Esophagus muscularis mucosa (tissue), 4 donors: ENCODE measurements at regions not wholly inside any gene's neighbourhood (a gene's known extent, or its start where the extent isn't known, plus 50 kb on each side); places are given as distances from the start of the nearest gene placed in this dataset.

Source experiments
- DNase-seq: peaks from one replicate; pipeline ENCODE4 v3.0.0-alpha.2; 2017; ENCODE audit errors: extremely low spot score
- H3K27ac ChIP-seq, 4 donors: fragments of 200-600 bp; sonication (generic); replicated peaks in 1 of 4; 1 replicate in 3 of 4; 2 replicates in 1 of 4; pipeline ENCODE4 v1.5.1; 2016 to 2019; ENCODE audit warnings: mild to moderate bottlenecking in 1 of 4
- H3K27me3 ChIP-seq, 4 donors: fragments of 200-600 bp; sonication (generic); one replicate each; pipeline versions ENCODE4 v1.5.1 to v1.6.0; 2016 to 2019
- H3K36me3 ChIP-seq, 4 donors: fragments of 200-600 bp; sonication (generic); one replicate each; pipeline ENCODE4 v1.5.1; 2016 to 2019
- H3K4me1 ChIP-seq, 4 donors: fragments of 200-600 bp; sonication (generic); one replicate each; pipeline ENCODE4 v1.5.1; 2016 to 2019
- H3K4me3 ChIP-seq, 4 donors: fragments of 200-600 bp; sonication (generic); 1 replicate in 2 of 4; 2 replicates in 2 of 4; pipeline ENCODE4 v1.5.1; 2016 to 2019; ENCODE audit warnings: mild to moderate bottlenecking in 4 of 4, moderate library complexity in 1 of 4
- H3K9me3 ChIP-seq, 4 donors: fragments of 200-600 bp; sonication (generic); 1 replicate in 3 of 4; 2 replicates in 1 of 4; pipeline ENCODE4 v1.5.1; 2016 to 2019
- EP300 ChIP-seq: sonication (generic); formaldehyde crosslinking; IDR thresholded peaks from one replicate; pipeline ENCODE4 v1.6.1; 2017; ENCODE audit warnings: antibody characterized with exemption
- POLR2A ChIP-seq: fragments of 450-650 bp; IDR thresholded peaks from one replicate; pipeline ENCODE4 v1.6.1; 2017; ENCODE audit warnings: antibody characterized with exemption, moderate library complexity, mild to moderate bottlenecking, low read depth
- POLR2AphosphoS5 ChIP-seq, 2 donors: sonication (generic); formaldehyde crosslinking; IDR thresholded peaks; one replicate each; pipeline ENCODE4 v1.6.1; 2017; ENCODE audit warnings: antibody characterized with exemption in 2 of 2
- WGBS: methylation state at CpG from one replicate; pipeline ENCODE4 v1.1.5; 2018; 5-methylcytosine and 5-hydroxymethylcytosine counted together
- intact Hi-C: fragments of 100-400 bp; cut with DNase I; formaldehyde crosslinking; loops from one replicate; pipeline ENCODE4 v1.15.1; 2023
- TF ChIP-seq, protein P1 (sequence below), 3 experiments: fragments of 200-600 bp in 2 of 3; fragments of 450-650 bp in 1 of 3; sonication (generic) in 2 of 3; IDR thresholded peaks; one replicate each; pipeline ENCODE4 v1.5.1; 2017 to 2019; ENCODE audit warnings: antibody characterized with exemption in 3 of 3, mild to moderate bottlenecking in 2 of 3, moderate library complexity in 1 of 3

DNA sequence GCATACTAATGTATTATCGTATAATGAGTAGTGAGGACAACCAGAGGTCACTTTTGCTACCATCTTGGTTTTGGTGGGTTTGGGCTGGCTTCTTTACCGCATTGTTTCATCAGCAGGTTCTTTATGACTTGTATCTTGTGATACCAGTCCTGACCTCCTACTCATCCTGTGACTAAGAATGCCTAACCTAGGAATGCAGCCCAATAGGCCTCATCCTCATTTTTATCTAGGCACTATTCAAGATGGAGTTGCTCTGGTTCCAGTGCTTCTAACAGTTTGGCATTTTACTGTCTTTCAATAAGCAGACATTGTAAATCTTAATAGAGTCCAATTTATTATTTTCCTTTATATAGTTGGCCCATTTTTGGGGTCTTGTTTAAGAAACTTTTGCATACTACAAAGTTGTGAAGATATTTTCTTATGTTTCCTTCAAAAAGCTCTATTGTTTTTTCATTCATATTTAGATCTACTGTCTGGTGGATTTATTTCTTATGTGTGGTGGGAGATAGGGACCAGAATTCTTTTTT lies 60.8 kb upstream of the RNU6-1 start:
- TF ChIP-seq POLR2AphosphoS5 (IDR thresholded peaks at IDR 0.05) (no peak), POLR2A (no peak), EP300 (no peak)
- TF ChIP-seq, protein P1, sequence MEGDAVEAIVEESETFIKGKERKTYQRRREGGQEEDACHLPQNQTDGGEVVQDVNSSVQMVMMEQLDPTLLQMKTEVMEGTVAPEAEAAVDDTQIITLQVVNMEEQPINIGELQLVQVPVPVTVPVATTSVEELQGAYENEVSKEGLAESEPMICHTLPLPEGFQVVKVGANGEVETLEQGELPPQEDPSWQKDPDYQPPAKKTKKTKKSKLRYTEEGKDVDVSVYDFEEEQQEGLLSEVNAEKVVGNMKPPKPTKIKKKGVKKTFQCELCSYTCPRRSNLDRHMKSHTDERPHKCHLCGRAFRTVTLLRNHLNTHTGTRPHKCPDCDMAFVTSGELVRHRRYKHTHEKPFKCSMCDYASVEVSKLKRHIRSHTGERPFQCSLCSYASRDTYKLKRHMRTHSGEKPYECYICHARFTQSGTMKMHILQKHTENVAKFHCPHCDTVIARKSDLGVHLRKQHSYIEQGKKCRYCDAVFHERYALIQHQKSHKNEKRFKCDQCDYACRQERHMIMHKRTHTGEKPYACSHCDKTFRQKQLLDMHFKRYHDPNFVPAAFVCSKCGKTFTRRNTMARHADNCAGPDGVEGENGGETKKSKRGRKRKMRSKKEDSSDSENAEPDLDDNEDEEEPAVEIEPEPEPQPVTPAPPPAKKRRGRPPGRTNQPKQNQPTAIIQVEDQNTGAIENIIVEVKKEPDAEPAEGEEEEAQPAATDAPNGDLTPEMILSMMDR (IDR thresholded peaks at IDR 0.05) = no peak
- peaks cover 0 to 6% (median 3%) of the 10 kb centered on the region in 4 donors for H3K4me1 ChIP-seq
- intact Hi-C loops = no loop called here
- no peaks in the 10 kb centered on the region for H3K36me3 ChIP-seq
- WGBS = 100% methylated on average over 2 of the region's 2 CpGs
- H3K27me3 ChIP-seq = no peaks in the 10 kb centered on the region
- no peak overlapping the region for H3K27ac ChIP-seq
- DNase-seq = no peak
- no peak overlapping the region for H3K4me3 ChIP-seq
- H3K9me3 ChIP-seq = no peaks in the 10 kb centered on the region

DNA sequence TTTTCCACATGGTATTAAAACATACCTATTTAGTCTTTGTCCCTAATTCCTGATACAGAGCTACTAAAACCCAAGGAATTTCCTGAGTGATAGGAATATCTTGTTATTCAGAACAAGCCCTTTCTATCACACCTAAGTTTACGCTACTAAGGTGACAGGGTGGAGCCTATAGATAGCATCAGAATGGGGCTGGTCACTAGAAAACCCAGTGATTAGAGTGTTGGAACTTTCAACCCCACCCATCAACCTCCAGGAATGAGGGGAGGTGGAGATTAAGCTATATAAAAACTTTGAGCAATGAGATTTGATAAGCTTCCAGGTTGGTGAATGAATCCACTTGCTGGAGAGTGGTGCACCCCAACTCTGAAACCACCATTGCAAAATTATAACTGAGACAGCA lies 62.1 kb upstream of the RNU6-1 start:
- 95% methylated on average over 1 of the region's 1 CpG for WGBS
- TF ChIP-seq, protein P1 (IDR thresholded peaks at IDR 0.05) = no peak
- TF ChIP-seq POLR2AphosphoS5 (IDR thresholded peaks at IDR 0.05) = no peak
- no peak for TF ChIP-seq EP300
- no peak for TF ChIP-seq POLR2A
- intact Hi-C loops = no loop called here
- DNase-seq = no peak
- Histone ChIP-seq H3K27ac (no peak overlapping the region), H3K4me1 (peaks cover 0 to 6% (median 3%) of the 10 kb centered on the region in 4 donors), H3K27me3 (no peaks in the 10 kb centered on the region), H3K36me3 (no peaks in the 10 kb centered on the region), H3K4me3 (no peak overlapping the region), H3K9me3 (no peaks in the 10 kb centered on the region)

GRCh38 chr15:67902579-67903009 lies 62.7 kb upstream of the RNU6-1 start:
- no peak overlapping the region for H3K4me3 ChIP-seq
- H3K27ac ChIP-seq = no peak overlapping the region
- no peaks in the 10 kb centered on the region for H3K9me3 ChIP-seq
- no peaks in the 10 kb centered on the region for H3K27me3 ChIP-seq
- TF ChIP-seq POLR2AphosphoS5 (IDR thresholded peaks at IDR 0.05) = no peak
- TF ChIP-seq POLR2A = no peak
- TF ChIP-seq EP300 = no peak
- TF ChIP-seq, protein P1 (IDR thresholded peaks at IDR 0.05) = no peak
- DNase-seq = no peak
- H3K4me1 ChIP-seq = peaks cover 0 to 2% (median under 1%) of the 10 kb centered on the region in 4 donors
- no peaks in the 10 kb centered on the region for H3K36me3 ChIP-seq
- intact Hi-C loops = no loop called here
- 90% methylated on average over 9 of the region's 9 CpGs for WGBS

DNA sequence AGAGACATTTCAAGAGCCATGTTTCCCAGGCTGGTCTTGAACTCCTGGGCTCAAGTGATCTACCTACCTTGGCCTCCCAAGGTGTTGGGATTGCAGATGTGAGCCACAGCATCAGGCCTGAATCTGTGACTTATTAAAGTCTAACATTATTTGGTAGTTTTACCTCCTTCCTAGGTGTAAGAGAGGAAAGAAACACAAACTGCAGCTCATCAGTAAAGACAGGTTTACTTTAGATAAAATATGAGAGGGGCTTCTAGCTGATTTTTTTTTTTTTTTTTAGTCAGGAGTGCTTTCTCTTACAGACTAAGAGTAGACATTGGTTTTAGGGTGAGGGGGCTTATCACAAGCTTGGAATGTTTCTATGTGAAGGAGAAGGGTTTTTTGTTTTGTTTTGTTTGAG lies 63.9 kb upstream of the RNU6-1 start:
- DNase-seq = no peak
- Histone ChIP-seq H3K4me3 (no peak overlapping the region), H3K27ac (no peak overlapping the region), H3K27me3 (no peaks in the 10 kb centered on the region), H3K36me3 (no peaks in the 10 kb centered on the region), H3K9me3 (no peaks in the 10 kb centered on the region), H3K4me1 (no peaks in the 10 kb centered on the region)
- TF ChIP-seq EP300 = no peak
- no peak for TF ChIP-seq POLR2A
- TF ChIP-seq, protein P1 (IDR thresholded peaks at IDR 0.05) = no peak
- no peak for TF ChIP-seq POLR2AphosphoS5 (IDR thresholded peaks at IDR 0.05)
- intact Hi-C loops = no loop called here

GRCh38 chr15:67905628-67906027 lies 65.8 kb upstream of the RNU6-1 start:
- peaks cover 0 to 5% (median 2%) of the 10 kb centered on the region in 4 donors for H3K9me3 ChIP-seq
- H3K4me3 ChIP-seq = no peak overlapping the region
- intact Hi-C loops = no loop called here
- no peaks in the 10 kb centered on the region for H3K4me1 ChIP-seq
- no peak for DNase-seq
- no peaks in the 10 kb centered on the region for H3K27me3 ChIP-seq
- TF ChIP-seq POLR2A (no peak), POLR2AphosphoS5 (IDR thresholded peaks at IDR 0.05) (no peak), EP300 (no peak)
- TF ChIP-seq, protein P1 (IDR thresholded peaks at IDR 0.05) = no peak
- H3K27ac ChIP-seq = no peak overlapping the region
- H3K36me3 ChIP-seq = no peaks in the 10 kb centered on the region
- 95% methylated on average over 1 of the region's 1 CpG for WGBS
